ENCODE measurements at regions not wholly inside any gene's neighbourhood (a gene's known extent, or its start where the extent isn't known, plus 50 kb on each side); places are given as distances from the start of the nearest gene placed in this dataset.

DNA sequence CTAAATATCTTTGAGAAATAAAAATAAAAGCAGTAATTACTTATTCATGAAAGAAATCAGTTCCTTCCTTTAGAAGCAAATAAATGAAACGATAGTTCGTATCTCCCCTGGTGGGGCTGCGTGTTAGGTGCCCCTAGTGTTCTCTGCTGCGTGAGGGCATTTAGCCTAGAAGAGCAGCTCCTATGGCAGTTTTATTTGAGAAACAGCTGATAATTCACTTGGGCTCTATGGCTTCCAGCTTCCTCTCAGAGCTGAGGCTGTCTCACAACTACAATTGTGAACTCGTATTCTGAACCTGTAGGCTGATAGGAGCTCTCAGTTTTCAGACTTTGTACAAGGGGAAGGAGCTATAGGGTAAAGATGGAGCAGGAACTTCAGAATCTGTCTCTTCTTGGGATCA, 540.0 kb upstream of the MAP3K7 start:
- DNase-seq (ENCODE audit: low read depth) = no peak

GRCh38 chr6:91117550-91117949, 530.7 kb upstream of the MAP3K7 start:
- DNase-seq (ENCODE audit: low read depth) = no peak

DNA sequence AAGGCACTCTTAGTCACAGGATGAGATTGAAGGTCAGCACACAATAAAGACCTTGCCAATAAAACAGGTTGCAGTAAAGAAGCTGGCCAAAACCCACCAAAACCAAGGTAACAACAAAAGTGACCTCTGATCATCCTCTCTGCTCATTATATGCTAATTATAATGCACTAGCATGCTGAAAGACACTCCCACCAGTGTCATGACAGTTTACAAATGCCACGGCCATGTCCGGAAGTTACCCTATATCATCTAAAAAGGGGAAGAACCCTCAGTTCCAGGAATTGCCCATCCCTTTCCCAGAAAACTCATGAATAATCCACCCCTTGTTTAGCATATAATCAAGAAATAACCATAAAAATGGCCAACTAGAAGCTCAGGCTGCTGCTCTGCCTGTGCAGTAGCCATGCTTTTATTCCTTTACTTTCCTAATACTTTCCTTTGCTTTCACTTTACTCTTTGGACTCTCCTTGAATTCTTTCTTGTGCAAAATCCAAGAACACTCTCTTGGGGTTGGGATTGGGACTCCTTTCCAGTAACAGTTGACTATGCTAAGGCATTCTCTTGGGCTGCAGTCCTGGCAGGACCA, 527.3 kb upstream of the MAP3K7 start:
- no peak for DNase-seq (ENCODE audit: low read depth)

DNA sequence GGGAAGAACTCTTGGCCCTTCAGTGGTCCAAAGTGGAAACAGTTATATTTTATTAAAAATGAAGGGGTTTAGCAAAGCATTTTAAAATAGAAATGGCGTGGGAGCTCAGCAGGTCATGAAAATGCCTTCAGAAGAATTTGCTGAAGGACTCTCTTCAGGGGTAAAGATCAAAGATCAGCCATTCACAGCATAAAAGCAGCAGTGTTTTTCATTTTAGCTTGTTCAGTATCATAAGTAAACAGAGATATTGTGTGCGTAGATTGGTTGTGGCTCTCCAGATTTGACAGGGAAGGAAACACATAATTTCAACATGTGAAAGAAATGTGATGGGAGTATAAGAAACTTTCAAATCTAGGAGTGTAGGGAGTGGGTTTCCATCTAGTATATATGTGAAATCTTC, 519.2 kb upstream of the MAP3K7 start:
- DNase-seq (ENCODE audit: low read depth) = no peak

- DNase-seq (ENCODE audit: low read depth) = no peak
Measured at GRCh38 chr6:91105532-91105931, 518.7 kb upstream of the MAP3K7 start.

DNA sequence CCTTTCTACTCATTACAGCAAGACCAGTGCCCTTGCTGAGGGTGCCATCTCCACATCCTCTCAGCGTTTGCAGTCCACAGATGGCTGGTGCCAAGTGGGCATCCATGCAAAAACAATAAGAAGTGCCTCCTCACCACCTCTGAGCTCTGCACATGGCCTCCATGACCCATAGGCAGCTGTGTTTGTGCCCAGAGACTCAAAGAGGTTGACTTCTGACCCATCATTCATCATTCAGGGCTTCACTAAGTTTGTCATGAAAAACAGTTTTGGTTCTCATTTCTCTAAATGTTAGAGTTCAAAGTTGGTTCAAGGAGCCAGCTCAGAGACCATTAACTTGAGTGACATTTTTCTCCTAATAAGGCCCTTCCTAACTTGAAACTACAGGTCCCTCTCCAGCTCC, 512.6 kb upstream of the MAP3K7 start:
- no peak for DNase-seq (ENCODE audit: low read depth)

DNA sequence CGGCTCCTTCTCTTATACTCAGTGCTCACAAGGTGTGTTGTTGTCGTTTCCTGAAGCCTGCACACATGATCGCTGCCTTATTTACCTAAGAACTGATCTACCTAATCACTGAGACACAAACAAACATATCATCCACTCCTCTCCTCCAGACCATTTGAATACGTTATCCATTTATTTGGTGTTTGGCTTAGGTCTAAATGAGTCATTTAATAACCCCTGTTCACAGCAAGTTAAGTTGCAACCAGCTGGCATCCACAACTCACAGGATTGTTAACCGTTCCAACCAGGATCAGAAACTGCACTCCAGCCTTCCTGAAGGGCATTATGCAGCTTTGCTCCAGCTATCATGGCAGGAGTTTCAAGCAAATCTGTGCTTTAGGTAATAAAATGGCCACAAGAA, 511.1 kb upstream of the MAP3K7 start:
- DNase-seq (ENCODE audit: low read depth) = no peak

DNA sequence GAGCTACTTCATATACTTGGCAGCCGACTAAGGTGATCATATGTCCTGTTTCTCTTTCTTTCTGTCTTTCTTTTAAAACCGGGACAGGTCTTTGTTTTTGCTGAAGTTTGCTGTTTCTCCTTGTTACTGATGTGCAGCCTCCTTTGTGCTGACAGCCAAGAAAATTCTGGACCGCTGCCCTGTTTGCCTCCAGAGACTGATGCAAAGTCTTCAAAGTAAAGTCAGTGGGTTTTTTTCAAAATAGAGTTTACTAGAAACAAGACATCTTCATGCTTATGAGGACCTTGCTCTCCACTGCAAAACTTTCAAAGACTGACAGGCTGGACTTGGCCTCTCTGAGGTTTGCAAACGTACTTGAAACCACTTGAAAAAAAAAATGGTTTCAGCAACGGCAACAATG, 510.5 kb upstream of the MAP3K7 start:
- DNase-seq (ENCODE audit: low read depth) = no peak

DNA sequence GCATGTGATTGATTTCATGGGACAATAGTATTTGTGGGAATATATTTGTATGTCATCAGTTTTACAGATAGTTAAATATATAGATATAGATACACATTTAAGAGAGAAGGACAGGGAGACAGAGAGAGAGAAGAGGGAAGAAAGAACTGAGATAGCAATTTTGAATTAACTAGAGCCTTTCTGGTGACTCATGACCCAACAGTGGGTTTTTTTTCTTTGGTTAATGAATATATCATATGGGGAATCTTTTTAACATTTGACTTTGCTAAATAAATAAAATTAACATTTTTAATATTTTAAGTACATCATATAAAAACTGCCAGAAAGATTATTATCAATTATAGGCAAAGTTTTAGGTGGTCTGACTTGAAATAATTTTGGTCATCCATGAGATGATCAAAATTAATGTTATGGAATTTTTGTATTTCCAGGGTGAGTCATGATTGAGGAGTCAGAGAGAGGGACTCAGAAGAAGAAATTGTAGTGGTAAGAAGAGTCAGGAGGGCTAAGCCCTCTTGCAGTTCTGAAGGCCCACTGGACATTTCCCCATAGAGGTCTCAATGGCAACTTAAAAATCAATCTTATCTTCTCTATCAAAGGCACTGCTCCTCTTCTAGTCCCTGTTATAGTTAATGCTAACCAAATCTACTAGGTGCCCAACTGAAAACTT, 508.1 kb upstream of the MAP3K7 start:
- DNase-seq (ENCODE audit: low read depth) = no peak

DNA sequence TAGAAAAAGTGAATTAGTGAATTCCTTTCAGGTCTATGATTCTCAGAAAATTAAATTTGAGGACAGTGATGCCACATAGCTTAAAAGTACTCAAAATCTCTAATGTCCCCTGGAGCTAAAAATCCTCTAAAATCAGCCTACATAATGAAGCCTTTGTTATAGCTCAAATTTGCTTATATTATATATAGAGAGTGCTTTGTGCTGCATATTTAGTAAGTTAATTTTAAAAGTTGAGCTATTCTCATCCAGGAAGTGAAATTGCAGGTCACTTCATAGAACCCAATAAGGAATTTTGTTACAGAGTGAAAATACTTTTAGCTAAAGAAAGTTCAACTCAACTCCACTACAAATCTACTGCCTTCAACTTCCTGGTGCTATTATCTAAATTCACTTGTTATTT, 507.5 kb upstream of the MAP3K7 start:
- no peak for DNase-seq (ENCODE audit: low read depth)

DNA sequence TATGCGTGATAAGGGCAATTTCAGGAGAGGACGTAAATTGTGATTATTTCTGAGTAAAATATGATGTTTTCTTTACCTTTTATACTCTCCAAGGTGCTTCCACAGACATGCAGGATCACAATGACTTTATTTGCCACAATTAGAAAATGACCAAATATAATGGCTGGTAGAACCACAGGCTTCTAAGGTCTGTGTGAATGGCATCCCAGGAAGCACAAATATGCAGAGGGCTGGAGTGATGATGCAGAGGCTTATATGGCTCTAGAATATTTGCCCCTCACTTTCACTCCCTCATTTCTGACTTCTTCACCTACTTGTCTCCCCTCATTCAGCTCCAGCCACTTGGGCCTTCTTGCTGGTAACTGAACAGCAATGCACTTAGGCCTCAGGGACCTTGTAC, 502.1 kb upstream of the MAP3K7 start:
- DNase-seq (ENCODE audit: low read depth) = no peak

- no peak for DNase-seq (ENCODE audit: low read depth)
Measured at GRCh38 chr6:91088515-91088914, 501.6 kb upstream of the MAP3K7 start.

GRCh38 chr6:91087908-91088307, 501.0 kb upstream of the MAP3K7 start:
- DNase-seq (ENCODE audit: low read depth) = no peak

DNA sequence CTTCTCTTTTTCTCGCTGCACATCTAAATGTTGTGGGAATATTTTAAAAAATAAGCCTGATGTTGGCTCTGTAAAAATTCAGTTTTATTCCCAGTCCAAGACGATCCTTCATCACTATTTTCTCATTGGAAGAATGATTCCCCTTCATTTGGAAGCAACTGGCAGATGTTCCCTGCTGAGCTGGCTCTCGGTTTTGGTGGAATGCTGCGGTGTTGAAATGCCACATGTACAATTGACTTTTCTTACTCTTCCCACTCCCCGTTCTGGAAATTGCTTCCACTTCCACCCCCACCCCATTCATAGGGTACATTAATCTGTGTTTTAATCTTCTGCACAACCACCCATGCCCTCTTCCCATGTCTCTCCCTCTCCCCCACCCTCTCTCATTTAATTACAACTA, 496.3 kb upstream of the MAP3K7 start:
- no peak for DNase-seq (ENCODE audit: low read depth)

DNA sequence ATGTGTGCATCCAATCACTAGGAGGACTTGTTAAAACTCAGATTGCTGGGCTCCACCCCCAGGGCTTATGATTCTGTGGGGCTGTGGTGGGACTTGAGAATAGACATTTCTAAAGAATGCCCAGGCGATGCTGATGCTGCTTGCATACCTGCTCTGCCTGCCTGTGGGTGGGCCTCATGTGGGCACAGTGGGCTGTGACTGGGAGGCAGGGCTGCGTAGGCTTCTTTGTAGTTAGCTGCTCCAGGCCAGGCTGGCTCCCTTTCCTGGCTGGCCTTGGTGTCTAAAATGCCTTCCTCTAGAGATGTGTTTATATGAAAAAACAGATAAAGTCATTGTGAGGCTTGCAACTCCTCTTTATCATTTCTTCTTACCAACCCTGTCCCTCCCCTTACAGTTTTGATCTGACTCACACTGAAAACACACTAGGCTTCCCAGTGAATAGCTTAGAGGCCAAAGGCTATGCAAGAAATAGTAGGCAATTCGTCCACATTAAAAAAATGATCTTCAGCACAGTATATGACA, 495.5 kb upstream of the MAP3K7 start:
- no peak for DNase-seq (ENCODE audit: low read depth)

DNA sequence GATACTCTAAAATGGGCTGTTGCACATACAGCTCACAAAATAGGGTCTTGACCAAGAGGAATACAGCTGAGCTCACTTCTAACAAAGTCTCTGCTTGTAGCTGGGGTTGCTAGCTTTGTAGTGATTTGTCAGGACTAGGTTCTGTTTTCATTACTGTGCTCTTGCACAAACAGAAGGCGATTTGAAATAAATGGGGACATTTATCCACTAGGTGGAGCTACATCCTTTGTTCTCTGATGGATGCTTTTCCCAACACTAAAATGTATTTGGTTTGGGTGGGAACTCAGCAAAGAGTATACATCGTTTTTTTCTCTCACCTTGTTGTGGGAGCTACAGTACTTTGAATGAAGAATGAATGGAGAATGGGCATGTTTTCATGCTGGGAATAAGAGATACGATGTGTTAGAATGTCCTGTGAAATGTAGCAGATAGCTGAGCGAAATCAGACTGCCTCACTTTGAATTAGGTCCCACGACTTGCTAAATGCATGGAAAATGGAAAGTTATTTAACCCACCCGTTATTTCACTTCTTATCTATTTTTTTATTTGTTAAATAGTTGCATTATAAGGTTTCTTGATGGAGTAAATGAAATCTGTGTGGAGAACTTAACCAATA, 494.7 kb upstream of the MAP3K7 start:
- peak; percentile 3 for DNase-seq (ENCODE audit: low read depth)

- no peak for DNase-seq (ENCODE audit: low read depth)
Measured at GRCh38 chr6:91080871-91081270, 494.0 kb upstream of the MAP3K7 start.

DNA sequence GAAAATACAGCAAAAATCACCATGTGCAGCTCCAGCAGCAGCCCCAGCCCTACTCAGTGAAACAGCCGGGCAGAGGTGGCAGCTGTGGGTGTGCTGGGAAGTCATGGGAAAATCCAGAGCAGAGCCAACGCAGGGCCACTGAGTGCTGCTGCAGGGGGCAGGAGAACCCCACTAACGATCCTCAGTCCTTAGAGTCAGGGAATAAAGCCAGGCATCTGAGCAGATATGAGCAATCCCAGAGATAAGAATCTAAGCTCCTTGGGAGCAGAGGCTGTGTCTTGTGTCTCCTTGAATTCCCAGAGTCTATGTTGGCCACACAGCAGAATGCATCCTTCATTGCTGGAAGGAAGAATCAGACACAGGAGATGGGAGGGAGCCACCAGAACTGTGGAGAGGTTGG, 493.1 kb upstream of the MAP3K7 start:
- no peak for DNase-seq (ENCODE audit: low read depth)

DNA sequence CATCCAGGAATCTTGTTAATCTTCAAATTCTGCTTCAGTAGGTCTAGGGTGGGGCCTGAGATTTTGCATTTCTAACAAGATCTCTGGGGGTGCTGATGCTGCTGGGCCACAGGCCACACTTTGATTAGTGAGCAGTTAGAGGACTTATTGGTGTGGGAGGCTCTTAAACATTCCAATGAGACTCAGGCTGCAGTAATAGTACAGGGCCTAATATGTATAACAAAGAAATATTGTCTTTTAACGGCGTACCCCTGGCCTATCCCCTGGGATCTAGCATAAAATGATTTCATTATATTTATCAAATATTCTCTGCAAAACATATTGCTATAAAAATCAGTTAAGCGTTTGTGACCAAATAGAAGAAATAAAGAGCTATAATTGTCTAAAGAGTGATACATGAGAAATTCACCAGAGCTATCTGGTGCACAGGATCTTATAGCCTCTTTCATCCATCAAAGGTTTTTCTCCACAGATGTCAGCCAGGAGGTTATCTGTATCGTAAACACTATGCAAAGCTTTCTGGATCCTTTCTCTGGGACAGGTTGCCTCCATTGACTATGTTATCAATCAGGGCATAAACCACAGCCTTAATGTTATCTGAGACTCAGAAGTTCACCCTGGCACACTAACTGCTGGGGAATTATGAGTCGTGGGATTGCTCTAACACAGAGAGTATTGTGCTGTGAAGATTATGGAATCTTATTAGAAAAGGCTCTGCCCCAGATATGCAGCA, 488.5 kb upstream of the MAP3K7 start:
- DNase-seq (ENCODE audit: low read depth) = no peak

DNA sequence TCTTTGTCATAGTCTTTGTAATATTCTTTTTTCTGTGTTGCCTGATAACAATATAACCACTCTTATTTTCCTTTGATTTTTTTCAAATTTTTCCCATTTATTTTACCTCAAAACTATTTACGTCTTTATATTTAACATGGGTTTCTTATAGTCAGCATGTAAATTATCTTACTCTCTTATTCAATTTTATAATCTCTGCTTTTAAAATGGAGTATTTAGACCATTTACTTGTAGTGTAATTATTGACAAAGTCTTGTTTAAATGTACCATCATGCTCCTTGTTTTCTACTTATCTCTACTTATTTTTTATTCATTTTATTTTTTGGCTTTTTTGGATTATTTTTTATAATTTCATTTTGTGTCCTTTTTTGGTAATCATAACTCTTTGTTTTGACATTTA, 476.5 kb upstream of the MAP3K7 start:
- DNase-seq (ENCODE audit: low read depth) = no peak

GRCh38 chr6:91057689-91058088, 470.8 kb upstream of the MAP3K7 start:
- DNase-seq (ENCODE audit: low read depth) = no peak

- DNase-seq (ENCODE audit: low read depth) = no peak
Measured at GRCh38 chr6:91055959-91056358, 469.1 kb upstream of the MAP3K7 start.
